MCF 10A (cell line): ENCODE measurements at regions not wholly inside any gene's neighbourhood (a gene's known extent, or its start where the extent isn't known, plus 50 kb on each side); places are given as distances from the start of the nearest gene placed in this dataset.

ENCODE experiments used
- BruUV-seq: library from RNA; stranded (reverse); fragments of 400-500 nt; replicated peaks from 2 replicates; lab custom pipeline; 2021; lab: Mats Ljungman, UMichigan
- CTCF ChIA-PET: fragments of 300-600 bp; sonication (Branson Sonifier 250); formaldehyde crosslinking; extraction: SDS; loops from one replicate; lab custom pipeline; 2021; ENCODE audit warnings: antibody characterized with exemption, inconsistent platforms; lab: Yijun Ruan, JAX
- POLR2A ChIA-PET: fragments of 300-600, 350-650 bp; sonication (Branson Sonifier 250); formaldehyde crosslinking; extraction: SDS; loops from one replicate; lab custom pipeline; 2020; ENCODE audit warnings: antibody characterized with exemption, inconsistent platforms; lab: Yijun Ruan, JAX
- DNase-seq: peaks from one replicate; pipeline ENCODE4 v3.0.0-alpha.2; 2018; ENCODE audit not compliant: unreplicated experiment
- H3K27ac Mint-ChIP-seq: one replicate; pipeline ENCODE4 v1.8.0; 2022; ENCODE audit warnings: mild to moderate bottlenecking, low read depth, mixed read lengths; ENCODE audit not compliant: unreplicated experiment
- H3K27me3 Mint-ChIP-seq: one replicate; pipeline ENCODE4 v1.8.0; 2022; ENCODE audit warnings: mixed read lengths; ENCODE audit not compliant: insufficient read depth, unreplicated experiment
- H3K36me3 Mint-ChIP-seq: one replicate; pipeline ENCODE4 v1.8.0; 2022; ENCODE audit warnings: mild to moderate bottlenecking, moderate library complexity, mixed read lengths; ENCODE audit not compliant: insufficient read depth, unreplicated experiment
- H3K4me1 Mint-ChIP-seq: one replicate; pipeline ENCODE4 v1.8.0; 2022; ENCODE audit warnings: mixed read lengths; ENCODE audit not compliant: insufficient read depth, unreplicated experiment
- H3K4me3 Mint-ChIP-seq: one replicate; pipeline ENCODE4 v1.8.0; 2022; ENCODE audit warnings: mild to moderate bottlenecking, moderate library complexity, mixed read lengths; ENCODE audit not compliant: unreplicated experiment
- H3K9me3 Mint-ChIP-seq: one replicate; pipeline ENCODE4 v1.8.0; 2022; ENCODE audit warnings: mixed read lengths; ENCODE audit not compliant: unreplicated experiment
- CTCF ChIP-seq: fragments of 200-600 bp; IDR thresholded peaks from one replicate; pipeline ENCODE4 v1.8.0; 2022; ENCODE audit warnings: antibody characterized with exemption, mild to moderate bottlenecking; ENCODE audit not compliant: unreplicated experiment
- intact Hi-C: fragments of 100-400 bp; cut with micrococcal nuclease; formaldehyde crosslinking; loops from 2 replicates; pipeline ENCODE4 v1.14.1; 2022

GRCh38 chr11:39165021-39165420 is 2294.4 kb downstream of the LRRC4C start:
- ChIA-PET CTCF (no interaction called here), POLR2A (no interaction called here)
- H3K36me3 Mint-ChIP-seq = no peaks in the 10 kb centered on the region
- no peak overlapping the region for H3K4me3 Mint-ChIP-seq
- no peak for TF ChIP-seq CTCF
- intact Hi-C loops = no loop called here
- H3K9me3 Mint-ChIP-seq = no peaks in the 10 kb centered on the region
- no peaks in the 10 kb centered on the region for H3K27me3 Mint-ChIP-seq
- no peak overlapping the region for H3K27ac Mint-ChIP-seq
- no TSS peak for BruUV-seq
- DNase-seq = no peak
- no peaks in the 10 kb centered on the region for H3K4me1 Mint-ChIP-seq

DNA sequence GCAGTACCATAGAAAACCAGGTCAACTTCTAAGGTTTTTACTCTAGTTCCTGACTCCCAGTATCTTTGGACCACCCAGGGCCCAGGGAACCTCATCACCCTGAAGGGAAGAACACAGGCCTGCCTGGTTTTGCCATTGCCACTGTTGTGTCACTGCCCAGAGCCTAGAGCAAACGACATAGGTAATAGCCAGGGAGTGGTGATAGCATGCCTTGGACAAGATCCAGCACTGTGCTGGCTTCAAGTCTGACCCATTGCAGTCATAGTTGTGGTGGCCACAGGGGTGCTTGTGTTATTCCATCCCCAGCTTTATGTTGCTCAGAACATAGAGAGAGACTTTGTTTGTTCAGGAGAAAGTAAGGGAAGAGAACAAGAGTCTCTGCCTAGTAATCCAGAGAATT is 2310.2 kb downstream of the LRRC4C start:
- no peaks in the 10 kb centered on the region for H3K4me1 Mint-ChIP-seq
- POLR2A ChIA-PET = interaction anchor here (0.5 kb wide), 1 partner anchor 443 kb away, joined by 3 read pairs; no protein-coding TSS in a partner anchor
- no peaks in the 10 kb centered on the region for H3K36me3 Mint-ChIP-seq
- DNase-seq = no peak
- TF ChIP-seq CTCF = no peak
- BruUV-seq = no TSS peak
- H3K27ac Mint-ChIP-seq = no peak overlapping the region
- intact Hi-C loops = no loop called here
- no peaks in the 10 kb centered on the region for H3K27me3 Mint-ChIP-seq
- H3K4me3 Mint-ChIP-seq = no peak overlapping the region
- CTCF ChIA-PET = no interaction called here
- peaks cover 7% of the 10 kb centered on the region for H3K9me3 Mint-ChIP-seq

GRCh38 chr11:39145346-39145745 is 2314.1 kb downstream of the LRRC4C start:
- no TSS peak for BruUV-seq
- DNase-seq = no peak
- Mint-ChIP-seq H3K9me3 (no peaks in the 10 kb centered on the region), H3K27ac (no peak overlapping the region), H3K4me3 (no peak overlapping the region), H3K36me3 (no peaks in the 10 kb centered on the region), H3K4me1 (no peaks in the 10 kb centered on the region), H3K27me3 (no peaks in the 10 kb centered on the region)
- TF ChIP-seq CTCF = no peak
- CTCF ChIA-PET = interaction anchor here (0.6 kb wide), 1 partner anchor 13 kb away, joined by 3 read pairs; no protein-coding TSS in a partner anchor
- intact Hi-C loops = no loop called here
- POLR2A ChIA-PET = no interaction called here

DNA sequence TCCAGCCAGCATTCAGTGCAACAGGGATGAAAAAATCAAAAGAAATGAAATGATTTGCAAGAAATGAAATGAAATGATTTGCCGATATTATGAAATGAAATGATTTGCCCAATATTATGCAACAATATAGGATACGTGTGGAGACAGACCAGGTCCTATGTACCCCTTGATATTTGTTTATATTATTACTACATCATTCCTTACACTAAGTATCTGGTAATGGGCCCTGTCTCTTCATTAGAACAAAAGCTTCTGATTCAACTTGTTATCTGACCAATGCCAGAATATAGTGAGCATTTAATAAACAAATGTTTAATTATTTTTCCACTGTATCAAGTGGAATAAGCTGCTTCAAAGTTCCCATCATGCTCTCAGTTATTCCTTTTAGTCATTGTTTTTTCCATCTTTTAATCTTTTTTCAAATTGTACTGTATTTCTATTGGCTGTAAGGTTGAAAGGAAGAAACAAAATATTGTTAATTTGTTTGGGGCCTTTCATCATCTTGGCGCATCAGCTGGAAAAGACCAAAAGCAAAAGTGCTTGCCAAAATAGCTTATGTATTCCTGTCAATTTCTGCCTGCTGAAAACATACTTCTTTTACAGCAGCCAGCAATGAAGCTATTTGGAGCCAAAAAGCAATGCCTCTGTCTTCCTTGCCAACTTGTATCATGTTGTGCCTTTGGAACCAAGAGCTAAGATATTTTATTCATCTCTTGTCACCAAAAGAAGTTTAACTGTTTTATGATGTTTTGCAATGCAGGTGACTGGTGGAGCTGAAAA is 2314.9 kb downstream of the LRRC4C start:
- no peak overlapping the region for H3K27ac Mint-ChIP-seq
- ChIA-PET CTCF (interaction anchor here (0.6 to 0.9 kb wide), 2 partner anchors 13 kb away, joined by 3 read pairs; no protein-coding TSS in a partner anchor), POLR2A (interaction anchor here (0.8 kb wide), 1 partner anchor 16 kb away, joined by 3 read pairs; no protein-coding TSS in a partner anchor)
- no TSS peak for BruUV-seq
- no peaks in the 10 kb centered on the region for H3K27me3 Mint-ChIP-seq
- no peak for TF ChIP-seq CTCF
- H3K9me3 Mint-ChIP-seq = no peaks in the 10 kb centered on the region
- H3K4me1 Mint-ChIP-seq = no peaks in the 10 kb centered on the region
- intact Hi-C loops = no loop called here
- no peak overlapping the region for H3K4me3 Mint-ChIP-seq
- no peak for DNase-seq
- no peaks in the 10 kb centered on the region for H3K36me3 Mint-ChIP-seq
